HG02884 (cell line): ENCODE measurements at regions not wholly inside any gene's neighbourhood (a gene's known extent, or its start where the extent isn't known, plus 50 kb on each side); places are given as distances from the start of the nearest gene placed in this dataset.

Experiments
- ATAC-seq: cut with Tn5 transposase; IDR thresholded peaks from one replicate; pipeline ENCODE4 v1.9.1; 2021; ENCODE audit warnings: mild to moderate bottlenecking, moderate library complexity; ENCODE audit not compliant: unreplicated experiment

- no peak for ATAC-seq
Observed at GRCh38 chr9:8188723-8189407, 389.3 kb upstream of the DMAC1 start.

- ATAC-seq: peak; percentile 60
Observed at GRCh38 chr9:8186560-8186959, 387.0 kb upstream of the DMAC1 start.

DNA sequence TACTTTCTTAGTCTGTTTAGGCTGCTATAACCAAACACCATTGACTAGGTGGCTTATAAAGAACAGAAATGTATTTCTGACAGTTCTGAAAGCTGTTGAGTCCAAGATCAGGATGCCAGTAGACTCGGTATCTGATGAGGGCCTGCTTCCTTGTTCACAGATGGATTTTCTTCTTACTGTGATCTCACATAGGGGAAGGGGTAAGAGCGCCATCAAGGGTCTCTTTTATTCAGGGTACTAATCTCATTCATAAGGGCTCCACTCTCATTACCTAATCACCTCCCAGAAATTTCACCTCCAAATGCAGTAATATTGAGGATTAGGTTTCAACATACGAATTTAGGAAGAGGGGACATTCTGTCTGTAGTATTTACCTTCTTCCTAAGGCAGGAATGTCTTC lies 384.0 kb upstream of the DMAC1 start:
- no peak for ATAC-seq

- ATAC-seq: no peak
Observed at GRCh38 chr9:8179381-8180053, 379.9 kb upstream of the DMAC1 start.

DNA sequence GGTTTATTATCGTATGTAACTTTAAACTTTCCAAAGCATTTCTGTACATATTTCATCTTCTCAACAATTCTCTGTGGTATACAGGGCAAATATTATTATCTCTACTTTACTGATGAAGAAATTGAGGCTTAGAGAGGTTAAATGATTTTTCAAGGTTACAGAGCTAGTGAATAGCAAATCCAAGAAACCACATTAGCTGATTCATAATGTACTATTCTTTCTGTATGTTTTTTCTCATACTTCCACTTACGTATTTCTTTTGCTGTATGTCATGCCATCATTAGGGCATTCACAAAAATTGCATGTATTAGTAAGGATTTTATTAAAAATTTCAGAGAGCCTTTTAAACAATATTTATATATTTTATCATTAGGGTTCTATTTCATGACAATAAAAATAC lies 372.4 kb upstream of the DMAC1 start:
- ATAC-seq: no peak

DNA sequence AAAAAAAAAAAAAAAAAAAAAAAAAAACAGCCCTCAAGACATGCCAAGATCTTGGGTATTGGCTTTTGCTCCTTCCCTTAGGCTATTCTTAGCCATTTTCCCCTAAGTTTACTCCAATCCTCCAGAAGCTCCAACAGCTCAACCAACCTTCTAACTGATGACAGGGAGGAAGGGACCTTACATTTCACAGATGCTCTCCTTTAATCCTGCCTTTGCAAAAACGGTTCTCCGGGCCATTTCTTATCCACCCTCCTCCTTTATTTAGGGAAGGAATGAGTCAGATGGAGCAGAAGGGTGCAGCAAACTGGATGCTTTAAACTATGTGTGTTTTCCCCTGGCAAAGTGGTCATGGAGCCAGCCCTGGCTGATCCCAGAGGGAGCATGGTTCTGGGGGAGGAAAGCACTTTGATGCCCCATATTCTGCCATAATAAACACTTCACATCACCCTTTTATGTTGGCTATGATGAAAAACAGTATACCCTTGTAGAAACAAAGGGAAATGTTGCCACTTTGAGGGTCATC lies 369.4 kb upstream of the DMAC1 start:
- no peak for ATAC-seq

GRCh38 chr9:8160787-8161186 lies 361.2 kb upstream of the DMAC1 start:
- no peak for ATAC-seq

GRCh38 chr9:8158574-8158973 lies 359.0 kb upstream of the DMAC1 start:
- ATAC-seq: no peak

GRCh38 chr9:8157683-8158324 lies 358.2 kb upstream of the DMAC1 start:
- no peak for ATAC-seq

- no peak for ATAC-seq
Observed at GRCh38 chr9:8156346-8156745, 356.8 kb upstream of the DMAC1 start.

DNA sequence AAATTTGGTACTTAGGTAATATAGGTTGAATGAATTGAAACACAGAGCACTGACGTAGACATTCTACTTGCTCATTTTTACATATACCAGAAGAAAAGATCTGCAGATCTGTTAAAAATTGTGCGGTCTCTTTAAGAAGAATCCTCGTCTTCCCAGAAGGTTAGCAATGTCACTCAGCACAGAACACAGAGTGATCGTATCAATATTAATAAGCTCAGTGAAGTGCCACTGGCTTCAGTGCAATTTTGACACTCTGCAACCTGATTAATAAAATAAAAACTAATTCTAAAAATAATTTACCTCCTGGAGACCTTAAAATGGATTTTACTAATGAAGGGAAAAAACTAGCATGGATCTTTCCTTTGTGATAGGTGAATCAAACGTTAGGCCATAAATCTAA lies 356.1 kb upstream of the DMAC1 start:
- ATAC-seq: no peak

DNA sequence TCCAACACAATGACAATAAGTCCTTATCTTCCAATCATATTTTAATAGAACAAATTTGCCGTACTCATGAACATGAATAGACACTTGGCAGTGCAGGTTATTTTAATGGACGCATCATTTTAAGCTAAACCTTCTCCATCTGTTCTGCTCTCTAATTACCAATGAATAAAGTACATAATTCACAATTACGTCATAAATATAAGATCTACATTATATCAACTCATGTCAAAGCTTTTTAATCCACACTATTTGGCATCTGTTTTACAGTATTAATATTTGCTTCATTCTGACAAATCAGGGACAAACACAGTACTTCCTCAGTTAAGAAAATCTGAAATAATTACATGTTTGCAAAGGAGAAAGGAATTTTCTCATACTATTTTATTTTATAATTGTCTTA lies 344.1 kb upstream of the DMAC1 start:
- ATAC-seq: no peak

- no peak for ATAC-seq
Observed at GRCh38 chr9:8140557-8140956, 341.0 kb upstream of the DMAC1 start.

DNA sequence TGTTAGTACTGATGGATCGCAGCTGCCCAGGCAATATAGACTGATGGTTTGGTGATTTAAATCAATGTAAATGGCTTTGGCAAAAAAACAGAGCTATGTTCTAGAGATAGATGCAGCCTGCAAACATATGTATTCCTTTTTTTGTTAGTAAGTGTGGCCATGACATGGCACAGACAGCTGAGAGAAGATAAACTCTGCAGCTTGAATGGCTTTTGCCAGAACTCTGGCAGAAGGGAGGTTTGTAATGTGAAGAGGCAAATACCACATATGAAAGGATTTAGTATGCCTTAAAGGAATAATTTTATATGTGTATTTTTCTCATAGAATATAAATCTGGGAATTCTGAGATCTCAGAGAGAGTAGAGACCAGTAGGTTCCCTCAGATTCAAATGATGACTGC lies 340.2 kb upstream of the DMAC1 start:
- no peak for ATAC-seq

- ATAC-seq: no peak
Observed at GRCh38 chr9:8136477-8136876, 336.9 kb upstream of the DMAC1 start.

DNA sequence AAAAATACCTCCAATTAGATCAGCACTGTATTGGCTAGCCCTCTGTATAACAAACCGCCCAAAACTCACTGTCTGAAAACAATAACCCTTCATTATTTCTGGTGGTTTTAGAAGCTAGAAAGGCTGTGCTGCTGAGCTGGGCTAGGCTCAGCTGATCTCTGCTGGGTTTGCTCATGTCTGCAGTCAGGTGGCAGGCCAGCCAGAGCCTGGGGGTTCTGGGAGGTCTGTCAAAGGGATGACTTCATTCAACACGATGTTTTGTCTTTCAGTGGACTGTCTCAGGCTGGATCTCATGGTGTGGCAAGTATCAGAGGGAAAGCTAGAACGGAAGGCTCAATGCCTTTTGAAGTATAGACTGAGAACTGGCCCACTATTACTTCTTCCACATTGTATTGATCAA lies 335.1 kb upstream of the DMAC1 start:
- no peak for ATAC-seq

DNA sequence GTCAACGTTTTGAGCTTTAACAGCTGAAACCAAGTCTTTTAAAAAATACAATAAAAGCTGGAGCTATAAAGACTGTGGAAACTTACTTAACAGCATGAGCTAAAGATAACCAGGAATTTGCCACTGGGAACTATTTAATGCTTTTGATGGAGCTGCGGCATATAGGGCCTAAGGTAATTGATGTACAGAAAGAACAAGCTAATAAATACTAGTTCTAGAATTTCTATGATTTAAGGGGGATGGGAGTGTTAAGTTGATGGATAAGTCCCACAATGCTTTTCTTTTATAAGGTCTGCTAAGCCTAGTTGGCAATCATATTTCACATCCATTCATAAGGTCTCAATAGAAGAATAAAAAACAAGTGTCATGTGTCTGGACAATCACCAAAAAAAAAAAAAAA lies 334.0 kb upstream of the DMAC1 start:
- no peak for ATAC-seq

- ATAC-seq: no peak
Observed at GRCh38 chr9:8115570-8115969, 316.0 kb upstream of the DMAC1 start.

DNA sequence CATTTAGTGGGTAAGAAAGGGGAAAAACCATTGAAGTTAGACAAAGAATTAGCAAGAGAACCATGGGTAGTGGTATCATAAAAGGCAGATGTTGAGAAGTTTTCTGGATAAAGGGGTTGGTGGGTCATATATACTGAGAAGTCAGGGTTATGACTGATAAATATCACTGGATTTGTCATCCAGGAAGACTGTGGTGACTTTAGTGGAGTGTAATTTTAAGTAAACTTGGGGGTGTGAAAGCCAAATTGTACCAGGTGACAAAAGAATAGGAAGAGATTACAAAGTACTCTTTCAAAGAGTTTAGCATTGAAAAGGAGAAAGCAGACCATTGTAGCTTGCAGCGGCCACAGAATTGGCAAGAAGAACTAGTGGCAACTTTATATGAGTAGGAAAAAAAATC lies 315.2 kb upstream of the DMAC1 start:
- ATAC-seq: no peak

- ATAC-seq: no peak
Observed at GRCh38 chr9:8106362-8106761, 306.8 kb upstream of the DMAC1 start.

DNA sequence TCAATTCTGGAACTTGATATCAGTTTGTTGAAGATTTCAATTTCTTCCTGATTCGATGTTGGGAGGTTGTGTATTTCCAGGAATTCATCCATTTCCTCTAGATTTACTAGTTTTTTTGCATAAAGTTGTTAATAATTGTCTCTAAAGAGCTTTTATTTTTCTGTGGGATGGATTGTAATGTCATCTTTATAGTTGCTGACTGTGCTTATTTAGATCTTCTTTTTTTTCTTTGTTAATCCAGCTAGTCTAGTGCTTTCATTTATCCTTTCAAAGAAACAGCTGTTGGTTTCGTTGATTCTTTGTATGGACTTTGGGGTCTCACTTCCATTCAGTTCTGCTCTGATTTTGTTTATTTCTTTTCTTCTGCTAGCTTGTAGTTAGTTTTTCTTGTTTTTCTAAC lies 302.0 kb upstream of the DMAC1 start:
- no peak for ATAC-seq

DNA sequence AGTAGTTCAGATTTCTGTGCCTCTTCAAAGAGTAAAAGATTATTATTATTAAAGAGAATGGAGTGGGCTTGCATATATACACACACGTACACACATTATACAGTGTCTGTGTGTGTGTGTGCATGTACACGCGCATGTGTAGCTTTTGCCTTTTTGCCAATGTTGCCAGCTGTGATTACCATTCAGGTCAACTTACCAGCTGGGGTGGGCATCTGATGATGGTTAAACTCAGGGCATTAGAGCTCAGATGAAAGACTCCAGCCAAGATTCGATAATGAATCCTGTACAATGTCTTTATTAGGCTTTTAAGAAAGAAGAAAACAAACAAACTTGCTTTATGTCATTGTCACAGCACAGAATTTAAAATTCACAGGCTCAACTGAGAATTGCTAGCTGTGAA lies 296.5 kb upstream of the DMAC1 start:
- no peak for ATAC-seq
